Upper lobe of left lung (tissue), 6 donors: ENCODE measurements at regions not wholly inside any gene's neighbourhood (a gene's known extent, or its start where the extent isn't known, plus 50 kb on each side); places are given as distances from the start of the nearest gene placed in this dataset.
"Not testable (repeated sequence)": the region's sequence is repeated elsewhere in the genome, so short reads cannot be mapped to it uniquely, and the experiment has no call there.

ENCODE experiments used
- ATAC-seq, 2 donors: fragments of 200-7000 bp; cut with Tn5 transposase; one replicate each; pipeline ENCODE4 v1.9.1; 2022; ENCODE audit warnings: mild to moderate bottlenecking in 2 of 2, moderate library complexity in 2 of 2; ENCODE audit not compliant: low FRiP score in 2 of 2
- DNase-seq, 2 donors: peaks; one replicate each; pipeline ENCODE4 v3.0.0-alpha.2; 2019 to 2020
- H3K27ac ChIP-seq, 4 donors: fragments of 200-600 bp; sonication (generic); one replicate each; pipeline ENCODE4 v1.5.1; 2016 to 2019
- H3K27me3 ChIP-seq, 4 donors: fragments of 200-600 bp; sonication (generic); one replicate each; pipeline ENCODE4 v1.5.1; 2017 to 2019
- H3K36me3 ChIP-seq, 4 donors: fragments of 200-600 bp; sonication (generic); one replicate each; pipeline ENCODE4 v1.5.1; 2016 to 2019
- H3K4me1 ChIP-seq, 4 donors: fragments of 200-600 bp; sonication (generic); one replicate each; pipeline ENCODE4 v1.5.1; 2018 to 2019
- H3K4me3 ChIP-seq, 4 donors: fragments of 200-600 bp; sonication (generic); one replicate each; pipeline ENCODE4 v1.5.1; 2017 to 2019; ENCODE audit warnings: mild to moderate bottlenecking in 2 of 4, moderate library complexity in 1 of 4
- H3K9me3 ChIP-seq, 4 donors: fragments of 200-600 bp; sonication (generic); one replicate each; pipeline ENCODE4 v1.5.1; 2018 to 2019
- EP300 ChIP-seq, 4 donors: sonication (generic); formaldehyde crosslinking; IDR thresholded peaks; one replicate each; pipeline ENCODE4 v1.5.1; 2017; ENCODE audit warnings: antibody characterized with exemption in 4 of 4, control low read depth in 2 of 4
- POLR2A ChIP-seq, 4 donors: fragments of 450-650 bp; IDR thresholded peaks; one replicate each; pipeline ENCODE4 v1.5.1; 2016 to 2017; ENCODE audit warnings: antibody characterized with exemption in 4 of 4, mild to moderate bottlenecking in 2 of 4
- POLR2AphosphoS5 ChIP-seq, 2 donors: sonication (generic); formaldehyde crosslinking; IDR thresholded peaks; one replicate each; pipeline ENCODE4 v1.5.1; 2017; ENCODE audit warnings: antibody characterized with exemption in 2 of 2
- WGBS, 2 donors: methylation state at CpG; one replicate each; pipeline ENCODE4 v1.1.5; 2017 to 2018; 5-methylcytosine and 5-hydroxymethylcytosine counted together
- TF ChIP-seq, protein P1 (sequence below), 6 experiments: fragments of 450-650 bp in 4 of 6; fragments of 200-600 bp in 2 of 6; sonication (generic) in 2 of 6; IDR thresholded peaks; one replicate each; pipeline ENCODE4 v1.5.1; 2016 to 2019; ENCODE audit warnings: antibody characterized with exemption in 6 of 6
- donor health status: DM: no; HTN: no; CAD: no; lungs with moderate emphysema.
- donor health status: DM: no; HTN: yes; CAD: no; lungs with severe emphysema.

DNA sequence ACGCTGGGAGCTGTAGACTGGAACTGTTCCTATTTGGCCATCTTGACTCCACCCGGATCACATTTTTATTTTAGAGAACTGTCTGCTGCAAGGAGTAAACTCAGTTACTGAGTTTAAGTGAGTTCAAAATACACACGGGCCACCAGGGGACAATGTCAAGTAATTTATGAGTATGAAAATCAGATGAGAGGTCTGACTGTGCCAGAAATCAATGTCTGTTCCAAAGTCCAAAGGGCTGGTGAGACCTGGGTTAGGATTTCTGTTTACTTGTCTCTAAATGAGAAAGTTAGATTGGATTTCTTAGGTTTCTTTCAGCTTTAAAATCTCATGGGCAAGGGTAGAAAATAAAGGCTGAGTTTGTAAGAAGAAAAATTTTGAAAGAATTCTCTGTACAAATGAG, 465.8 kb upstream of the MEIS1 start:
- Histone ChIP-seq H3K27ac (no peak overlapping the region), H3K27me3 (no peaks in the 10 kb centered on the region), H3K4me3 (no peak overlapping the region), H3K9me3 (no peaks in the 10 kb centered on the region), H3K4me1 (no peaks in the 10 kb centered on the region), H3K36me3 (no peaks in the 10 kb centered on the region)
- TF ChIP-seq POLR2A (IDR thresholded peaks at IDR 0.05) = no peak
- TF ChIP-seq POLR2AphosphoS5 (IDR thresholded peaks at IDR 0.05) = no peak
- no peak for TF ChIP-seq EP300 (IDR thresholded peaks at IDR 0.05)
- TF ChIP-seq, protein P1, sequence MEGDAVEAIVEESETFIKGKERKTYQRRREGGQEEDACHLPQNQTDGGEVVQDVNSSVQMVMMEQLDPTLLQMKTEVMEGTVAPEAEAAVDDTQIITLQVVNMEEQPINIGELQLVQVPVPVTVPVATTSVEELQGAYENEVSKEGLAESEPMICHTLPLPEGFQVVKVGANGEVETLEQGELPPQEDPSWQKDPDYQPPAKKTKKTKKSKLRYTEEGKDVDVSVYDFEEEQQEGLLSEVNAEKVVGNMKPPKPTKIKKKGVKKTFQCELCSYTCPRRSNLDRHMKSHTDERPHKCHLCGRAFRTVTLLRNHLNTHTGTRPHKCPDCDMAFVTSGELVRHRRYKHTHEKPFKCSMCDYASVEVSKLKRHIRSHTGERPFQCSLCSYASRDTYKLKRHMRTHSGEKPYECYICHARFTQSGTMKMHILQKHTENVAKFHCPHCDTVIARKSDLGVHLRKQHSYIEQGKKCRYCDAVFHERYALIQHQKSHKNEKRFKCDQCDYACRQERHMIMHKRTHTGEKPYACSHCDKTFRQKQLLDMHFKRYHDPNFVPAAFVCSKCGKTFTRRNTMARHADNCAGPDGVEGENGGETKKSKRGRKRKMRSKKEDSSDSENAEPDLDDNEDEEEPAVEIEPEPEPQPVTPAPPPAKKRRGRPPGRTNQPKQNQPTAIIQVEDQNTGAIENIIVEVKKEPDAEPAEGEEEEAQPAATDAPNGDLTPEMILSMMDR (IDR thresholded peaks at IDR 0.05) = no peak
- ATAC-seq = no peak
- DNase-seq = no peak
- WGBS, 2 donors = 88 to 90% methylated on average over 3 of the region's 3 CpGs

DNA sequence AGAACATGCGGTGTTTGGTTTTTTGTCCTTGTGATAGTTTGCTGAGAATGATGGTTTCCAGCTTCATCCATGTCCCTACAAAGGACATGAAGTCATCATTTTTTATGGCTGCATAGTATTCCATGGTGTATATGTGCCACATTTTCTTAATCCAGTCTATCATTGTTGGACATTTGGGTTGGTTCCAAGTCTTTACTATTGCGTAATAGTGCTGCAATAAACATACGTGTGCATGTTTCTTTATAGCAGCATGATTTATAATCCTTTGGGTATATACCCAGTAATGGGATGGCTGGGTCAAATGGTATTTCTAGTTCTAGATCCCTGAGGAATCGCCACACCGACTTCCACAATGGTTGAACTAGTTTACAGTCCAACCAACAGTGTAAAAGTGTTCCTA, 471.6 kb upstream of the MEIS1 start:
- not testable (repeated sequence) for H3K27me3 ChIP-seq, DNase-seq, H3K4me3 ChIP-seq, H3K9me3 ChIP-seq, H3K36me3 ChIP-seq, ATAC-seq, H3K27ac ChIP-seq, H3K4me1 ChIP-seq
- 62 to 83% methylated on average over 3 to 4 of the region's 5 CpGs for WGBS, 2 donors

DNA sequence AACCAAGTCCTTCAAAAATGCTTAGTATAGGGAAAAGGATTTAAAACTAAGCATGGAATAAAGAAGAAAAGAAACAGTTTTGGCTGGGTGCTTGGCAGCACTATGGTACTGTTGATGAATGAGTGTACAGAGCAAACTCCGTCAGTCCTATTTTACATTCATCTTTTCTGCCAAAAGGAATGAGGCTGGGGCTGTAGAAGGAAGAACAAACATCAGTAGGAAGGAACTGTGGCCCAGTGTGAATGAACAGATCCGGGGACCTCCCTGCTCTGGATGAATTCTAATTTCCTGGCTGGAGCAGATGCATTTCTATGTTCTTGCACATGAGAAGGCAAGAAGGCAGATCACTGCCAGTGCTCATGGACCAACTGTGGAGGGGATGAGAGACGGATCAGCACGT, 474.0 kb upstream of the MEIS1 start:
- WGBS, 2 donors = 57 to 61% methylated on average over 4 of the region's 4 CpGs
- no peaks in the 10 kb centered on the region for H3K36me3 ChIP-seq
- H3K4me1 ChIP-seq = no peaks in the 10 kb centered on the region
- H3K27ac ChIP-seq = no peak overlapping the region
- ATAC-seq = no peak
- no peak for TF ChIP-seq POLR2A (IDR thresholded peaks at IDR 0.05)
- TF ChIP-seq, protein P1 (IDR thresholded peaks at IDR 0.05) = no peak
- TF ChIP-seq POLR2AphosphoS5 (IDR thresholded peaks at IDR 0.05) = no peak
- TF ChIP-seq EP300 (IDR thresholded peaks at IDR 0.05) = no peak
- DNase-seq = no peak
- H3K27me3 ChIP-seq = no peaks in the 10 kb centered on the region
- H3K4me3 ChIP-seq = no peak overlapping the region
- no peaks in the 10 kb centered on the region for H3K9me3 ChIP-seq

DNA sequence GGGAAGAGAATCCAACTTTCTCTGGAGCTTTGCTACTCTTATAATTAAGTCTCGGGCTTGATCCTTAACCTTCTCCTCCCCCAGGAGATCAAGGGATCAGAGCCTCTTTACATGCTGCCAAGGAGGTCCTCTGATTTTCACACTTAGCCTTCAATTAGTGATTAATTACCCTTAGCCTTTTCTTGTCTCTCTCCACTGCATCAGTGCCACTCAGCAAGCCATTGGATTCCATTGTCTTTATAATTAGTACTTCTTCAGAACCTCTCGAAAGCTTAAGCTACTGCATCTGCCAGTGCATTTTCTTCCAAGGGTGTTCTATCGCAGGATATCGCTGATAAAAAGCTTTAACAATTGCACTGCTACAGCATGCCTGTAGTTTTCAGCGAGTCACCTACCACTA, 477.0 kb upstream of the MEIS1 start:
- 70 to 71% methylated on average over 5 of the region's 5 CpGs for WGBS, 2 donors
- Histone ChIP-seq H3K27me3 (no peaks in the 10 kb centered on the region), H3K4me3 (no peak overlapping the region), H3K4me1 (no peaks in the 10 kb centered on the region), H3K36me3 (no peaks in the 10 kb centered on the region), H3K27ac (no peak overlapping the region), H3K9me3 (no peaks in the 10 kb centered on the region)
- DNase-seq = no peak
- ATAC-seq = no peak
- no peak for TF ChIP-seq POLR2A (IDR thresholded peaks at IDR 0.05)
- TF ChIP-seq, protein P1 (IDR thresholded peaks at IDR 0.05) = no peak
- no peak for TF ChIP-seq EP300 (IDR thresholded peaks at IDR 0.05)
- TF ChIP-seq POLR2AphosphoS5 (IDR thresholded peaks at IDR 0.05) = no peak

DNA sequence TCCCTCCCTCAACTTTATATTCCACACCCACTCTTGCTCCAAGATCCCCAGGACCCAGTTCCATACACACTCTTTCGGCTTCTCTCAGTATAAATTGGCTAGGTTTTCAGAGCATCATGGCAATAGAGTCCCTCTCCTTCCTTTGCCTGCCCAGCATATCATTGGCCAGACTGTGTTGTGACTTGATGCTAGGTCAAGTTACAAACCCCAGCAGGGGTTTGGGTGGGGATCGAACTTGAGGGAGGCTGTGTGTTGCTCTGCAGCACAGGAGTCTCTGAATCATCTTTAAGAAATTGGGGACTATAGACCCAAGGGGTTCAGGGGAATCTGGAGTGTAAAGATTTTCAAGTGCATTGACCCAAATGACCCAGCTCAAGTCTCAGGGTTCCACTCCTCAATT, 477.5 kb upstream of the MEIS1 start:
- no peak for TF ChIP-seq EP300 (IDR thresholded peaks at IDR 0.05)
- TF ChIP-seq POLR2A (IDR thresholded peaks at IDR 0.05) = no peak
- TF ChIP-seq, protein P1 (IDR thresholded peaks at IDR 0.05) = no peak
- TF ChIP-seq POLR2AphosphoS5 (IDR thresholded peaks at IDR 0.05) = no peak
- Histone ChIP-seq H3K27me3 (no peaks in the 10 kb centered on the region), H3K4me1 (no peaks in the 10 kb centered on the region), H3K36me3 (no peaks in the 10 kb centered on the region), H3K9me3 (no peaks in the 10 kb centered on the region), H3K4me3 (no peak overlapping the region), H3K27ac (no peak overlapping the region)
- WGBS, 2 donors = 86 to 94% methylated on average over 2 of the region's 2 CpGs
- DNase-seq = no peak
- ATAC-seq = no peak
